GM21390 (cell line): ENCODE measurements at regions not wholly inside any gene's neighbourhood (a gene's known extent, or its start where the extent isn't known, plus 50 kb on each side); places are given as distances from the start of the nearest gene placed in this dataset.

ENCODE experiments used
- ATAC-seq: cut with Tn5 transposase; IDR thresholded peaks from one replicate; pipeline ENCODE4 v1.9.1; 2021; ENCODE audit not compliant: unreplicated experiment

DNA sequence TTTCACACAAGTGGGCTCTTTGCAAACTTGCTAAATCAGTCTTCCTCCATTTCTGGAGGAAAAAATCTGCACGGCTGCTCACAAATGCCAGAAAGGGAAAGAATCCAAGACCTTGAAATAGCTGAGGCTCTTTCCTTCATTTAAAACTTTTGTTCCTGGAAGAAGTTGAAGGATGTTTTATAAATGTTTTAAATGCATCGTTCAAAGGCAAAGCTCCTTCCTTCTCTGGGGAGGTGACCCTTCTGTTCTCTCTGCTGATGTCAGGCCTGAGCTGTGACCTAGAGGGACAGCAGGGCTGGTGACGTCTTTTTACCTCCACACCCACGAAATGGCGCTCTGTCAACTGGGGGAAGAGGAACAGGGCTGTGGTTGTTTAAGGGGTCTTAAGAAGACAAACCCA, 376.4 kb upstream of the ZNF507 start:
- no peak for ATAC-seq

DNA sequence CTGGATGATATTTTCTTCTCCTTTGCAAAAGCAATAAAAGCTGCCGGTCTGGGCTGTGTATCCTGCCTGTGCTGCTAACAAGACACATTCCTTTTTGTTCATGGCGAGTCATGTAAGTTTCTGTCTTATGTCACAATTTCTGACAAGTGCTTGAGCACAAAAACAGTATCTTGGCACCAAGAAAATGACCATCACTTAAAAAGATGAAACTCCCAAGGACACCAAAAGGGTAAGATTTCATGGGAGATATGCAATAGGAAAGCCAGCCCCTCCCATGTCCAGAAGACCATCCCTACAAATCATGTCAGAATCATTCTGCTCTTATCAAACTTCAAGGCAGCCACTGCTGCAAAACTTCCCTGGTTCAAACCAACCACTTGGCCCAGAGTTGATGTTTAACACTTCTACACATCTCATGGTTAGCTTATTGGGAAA, 375.4 kb upstream of the ZNF507 start:
- no peak for ATAC-seq

DNA sequence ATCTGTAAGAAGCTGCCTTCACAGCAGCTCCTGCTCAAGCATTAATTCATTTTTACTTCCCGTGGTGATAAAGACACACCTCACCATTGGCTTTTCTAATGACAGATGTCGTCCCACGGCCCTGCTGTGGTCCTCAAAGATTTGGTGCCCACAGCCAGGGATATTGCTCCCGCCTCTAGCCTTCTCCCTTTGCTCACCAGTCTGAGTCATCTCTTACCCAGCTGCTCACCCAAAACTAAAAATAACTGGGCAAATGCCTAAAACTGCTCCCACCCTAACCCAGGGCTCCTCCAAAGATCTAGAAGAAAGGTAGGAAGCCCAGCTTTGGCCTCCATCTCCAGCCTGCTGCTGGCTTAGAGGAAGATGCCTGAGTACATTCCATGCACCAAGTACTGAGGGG, 371.1 kb upstream of the ZNF507 start:
- ATAC-seq, result no peak

DNA sequence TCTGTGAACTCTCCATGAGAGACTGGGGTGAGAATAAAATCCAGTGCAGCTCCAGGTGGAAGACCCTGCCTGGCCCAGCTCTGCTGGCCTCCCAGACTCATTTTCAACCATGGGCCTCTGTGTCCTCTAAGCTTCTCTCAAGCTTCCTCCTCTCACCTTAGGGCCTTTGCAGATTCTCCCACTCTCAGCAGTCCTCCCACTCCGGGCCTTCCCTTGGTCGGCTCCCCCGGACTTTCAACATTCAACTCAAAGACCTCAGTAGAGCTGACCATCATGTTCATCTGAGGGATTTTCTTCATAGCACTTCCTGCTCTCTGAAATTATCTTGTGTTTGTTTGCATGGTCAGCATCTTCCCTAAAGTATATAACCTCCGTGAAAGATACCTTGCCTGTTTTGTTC, 370.5 kb upstream of the ZNF507 start:
- no peak for ATAC-seq

DNA sequence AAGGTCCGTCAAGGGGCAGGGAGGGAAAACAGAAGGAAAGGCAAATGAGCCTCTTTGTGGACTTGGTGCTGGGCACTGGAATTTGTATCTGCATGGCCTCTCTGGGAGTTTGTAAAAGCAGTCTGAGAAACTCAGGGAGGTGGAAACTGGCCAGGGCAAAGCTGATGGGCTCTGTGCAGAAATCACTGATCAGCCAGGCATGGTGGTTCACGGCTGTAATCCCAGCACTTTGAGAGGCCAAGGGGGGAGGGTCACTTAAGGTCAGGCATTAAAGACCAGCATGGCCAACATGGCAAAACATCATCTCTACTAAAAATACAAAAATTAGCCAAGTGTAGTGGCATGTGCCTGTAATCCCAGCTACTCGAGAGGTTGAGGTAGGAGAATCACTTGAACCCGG, 369.9 kb upstream of the ZNF507 start:
- no peak for ATAC-seq

DNA sequence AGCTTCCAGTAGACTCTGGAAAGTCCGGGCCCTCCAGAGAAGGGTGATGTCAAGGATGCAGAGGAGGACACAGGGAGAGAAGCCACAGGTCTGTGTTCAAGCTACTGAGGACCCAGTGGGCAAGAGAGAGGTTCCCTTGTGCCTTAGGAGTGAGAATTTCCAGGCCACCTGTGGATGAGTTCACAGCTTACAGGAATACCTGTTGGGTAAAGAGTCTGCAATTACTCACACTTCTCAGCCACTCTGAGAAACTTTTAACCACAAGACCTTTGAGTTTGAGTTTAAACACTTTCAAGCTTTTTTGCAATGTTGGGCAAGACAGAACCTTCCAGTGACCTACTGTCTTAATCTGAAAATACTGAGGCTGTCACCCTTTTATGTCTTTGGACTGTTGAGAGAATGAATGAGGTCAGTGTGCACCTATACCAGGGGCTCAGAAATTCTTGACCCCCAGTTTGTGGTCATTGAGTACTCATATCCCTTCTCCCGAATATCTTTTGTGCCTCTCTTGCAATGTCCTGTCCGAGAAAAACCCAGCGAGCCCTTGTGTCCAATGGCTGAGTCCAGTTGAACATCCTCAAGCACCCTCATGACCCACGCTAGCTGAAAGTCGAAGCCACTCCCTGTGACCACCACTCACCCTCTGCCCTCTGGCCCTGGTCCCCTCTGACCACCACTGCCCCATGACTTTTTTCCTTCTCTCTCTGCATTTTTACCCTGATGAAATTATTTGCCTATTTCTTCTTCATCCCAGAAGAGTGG, 368.5 kb upstream of the ZNF507 start:
- no peak for ATAC-seq

DNA sequence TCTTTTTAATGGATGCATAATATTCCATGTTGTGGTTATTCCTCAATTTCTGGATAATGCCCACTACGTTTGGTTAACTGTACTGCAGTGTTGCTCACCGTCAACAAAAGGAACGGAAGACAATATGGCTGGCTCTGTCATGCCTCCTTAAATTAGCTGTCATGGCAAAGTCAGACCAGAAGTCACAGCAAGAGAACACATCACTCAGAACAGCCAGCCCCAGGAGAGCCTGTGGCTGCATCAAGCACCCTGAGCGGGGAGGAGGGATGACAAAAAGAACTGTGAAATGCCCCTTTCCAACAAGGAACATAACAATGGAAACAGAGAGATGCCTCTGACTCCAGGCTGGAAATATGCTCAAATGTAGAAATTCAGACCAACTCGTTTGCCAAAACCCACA, 366.0 kb upstream of the ZNF507 start:
- ATAC-seq, result no peak

DNA sequence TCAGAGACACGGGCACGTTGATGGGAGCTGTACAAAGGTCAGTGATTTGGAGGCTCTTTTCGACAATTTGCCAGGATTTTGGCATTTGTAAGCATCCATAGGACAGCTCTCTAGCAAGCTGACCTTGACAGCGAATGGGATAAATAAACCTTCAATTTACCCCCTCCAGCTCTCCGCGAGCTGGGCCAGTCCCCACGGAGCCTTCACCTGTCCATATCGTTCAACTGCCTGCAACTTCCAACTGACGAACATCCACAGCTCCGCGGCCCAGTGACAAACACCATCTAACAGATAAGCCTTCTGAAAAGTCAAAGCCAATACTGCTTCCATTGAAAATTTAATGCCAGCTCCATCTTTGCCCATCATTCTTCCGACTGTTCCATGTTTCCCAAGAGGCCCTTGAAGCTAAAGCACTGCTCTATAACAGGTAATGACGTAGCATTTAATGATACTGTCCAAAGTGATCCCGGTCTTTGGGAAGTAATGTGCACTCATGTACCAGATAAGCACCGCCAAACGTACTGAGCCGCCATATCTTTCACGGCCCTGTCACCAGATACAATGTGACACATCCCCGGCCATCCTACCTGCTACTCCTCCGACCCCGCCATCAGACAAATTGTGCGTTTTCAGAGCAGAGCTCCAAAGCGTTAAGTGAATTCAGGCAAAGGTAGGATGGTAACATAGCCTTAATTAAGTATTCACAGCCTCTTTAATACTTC, 365.3 kb upstream of the ZNF507 start:
- ATAC-seq, result no peak

DNA sequence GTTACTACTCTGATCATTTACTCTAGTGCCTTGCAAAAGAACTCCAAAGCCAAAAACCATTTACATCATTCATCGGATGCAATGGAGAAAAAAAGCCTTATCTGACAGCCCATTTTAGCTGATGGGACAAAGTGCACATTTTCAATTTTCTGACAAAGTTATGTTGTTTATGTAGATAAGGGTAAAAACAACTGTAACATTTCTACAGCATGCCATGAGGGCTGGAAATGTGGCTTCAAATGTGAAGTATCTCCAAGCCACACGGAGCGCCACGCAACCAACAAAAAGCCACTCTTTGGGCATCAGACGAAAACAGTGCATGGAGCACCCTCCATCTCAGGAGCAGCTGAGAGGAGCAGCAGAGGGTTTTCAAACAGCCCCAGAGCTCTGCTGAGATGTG, 364.6 kb upstream of the ZNF507 start:
- ATAC-seq, result no peak

DNA sequence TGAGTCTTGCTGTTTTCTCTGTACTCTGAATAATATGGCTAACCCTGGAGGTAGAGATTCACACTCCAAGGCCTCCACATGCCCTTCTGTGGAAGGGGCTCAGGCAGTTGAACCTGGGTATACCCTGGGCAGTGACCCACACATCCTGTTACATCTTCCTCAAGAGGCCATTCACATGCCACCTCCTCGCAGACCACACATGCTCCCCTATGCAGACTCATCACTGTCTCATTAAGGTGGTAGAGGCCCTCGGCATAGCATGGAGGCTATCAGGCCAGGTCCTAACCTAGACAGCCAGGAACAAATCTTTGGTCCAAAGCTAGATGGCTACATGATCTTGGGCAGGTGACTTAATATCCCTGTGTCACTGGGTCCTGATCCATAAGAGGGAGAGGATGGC, 363.9 kb upstream of the ZNF507 start:
- ATAC-seq, result no peak

DNA sequence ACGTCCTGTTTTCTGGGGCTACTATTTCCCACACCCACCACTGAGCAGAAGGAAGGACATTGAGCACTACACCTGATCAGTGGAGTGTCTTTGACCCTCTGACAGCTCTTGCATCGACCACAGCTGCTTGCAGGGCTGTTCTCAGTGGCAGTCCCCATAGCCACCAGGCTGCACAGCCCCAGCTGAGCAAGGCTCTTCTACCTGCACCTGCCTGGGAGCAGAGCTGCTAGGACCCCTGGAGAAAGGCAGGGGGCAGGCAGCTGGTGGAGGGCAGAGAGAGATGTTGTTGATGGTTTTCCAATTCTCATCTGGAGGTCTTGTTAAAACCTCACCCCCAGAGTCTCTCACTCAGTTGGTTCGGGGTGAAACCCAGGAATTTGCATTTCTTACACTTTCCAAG, 361.8 kb upstream of the ZNF507 start:
- ATAC-seq, result no peak

DNA sequence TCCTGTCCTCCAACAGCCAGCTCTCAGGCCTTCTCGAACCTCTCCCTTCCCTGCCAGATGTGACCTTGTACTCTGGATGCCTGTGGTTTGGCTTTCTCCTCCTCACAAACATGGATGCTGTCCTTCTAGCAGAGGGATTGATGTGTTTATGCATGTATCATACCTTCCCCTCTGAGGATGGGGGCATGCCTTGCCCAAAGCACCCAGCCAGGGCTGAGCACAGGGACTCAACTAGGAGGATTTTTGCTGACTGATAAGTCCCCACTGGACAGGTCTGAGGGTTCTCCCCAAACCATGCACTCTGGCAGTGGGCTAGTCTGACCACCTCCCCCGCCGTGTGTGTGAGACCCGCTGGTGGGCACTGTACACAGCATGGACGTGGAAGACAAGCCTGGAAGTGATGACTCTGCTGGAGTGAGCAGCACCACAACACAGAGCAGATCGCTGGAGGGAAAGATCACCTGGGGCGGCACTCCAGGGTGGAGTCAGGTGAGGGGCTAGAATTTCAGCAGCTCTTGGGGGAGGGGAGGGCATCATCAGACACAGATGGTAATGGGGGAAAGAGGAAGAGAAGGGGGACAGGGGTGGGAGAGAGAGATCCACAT, 360.3 kb upstream of the ZNF507 start:
- ATAC-seq, result no peak

DNA sequence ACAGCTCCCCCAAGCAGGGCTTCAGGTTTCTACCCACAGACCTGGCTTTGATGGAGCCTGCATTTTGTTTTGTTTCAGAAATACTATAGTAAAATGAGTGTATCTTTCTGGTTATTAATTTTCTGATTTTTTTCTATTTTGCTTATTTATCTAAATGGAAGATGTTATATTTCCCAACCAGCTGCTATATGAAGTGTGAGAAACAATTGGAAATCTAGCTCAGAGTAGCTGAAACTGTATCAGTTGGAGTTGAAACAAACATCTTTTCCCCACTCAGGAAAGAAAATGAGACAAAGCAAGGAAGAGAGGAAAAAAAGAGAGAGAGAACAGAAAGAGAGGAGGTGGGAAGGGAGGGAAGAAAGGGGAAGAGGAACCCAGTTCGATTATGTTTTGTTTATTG, 358.5 kb upstream of the ZNF507 start:
- ATAC-seq, result no peak

DNA sequence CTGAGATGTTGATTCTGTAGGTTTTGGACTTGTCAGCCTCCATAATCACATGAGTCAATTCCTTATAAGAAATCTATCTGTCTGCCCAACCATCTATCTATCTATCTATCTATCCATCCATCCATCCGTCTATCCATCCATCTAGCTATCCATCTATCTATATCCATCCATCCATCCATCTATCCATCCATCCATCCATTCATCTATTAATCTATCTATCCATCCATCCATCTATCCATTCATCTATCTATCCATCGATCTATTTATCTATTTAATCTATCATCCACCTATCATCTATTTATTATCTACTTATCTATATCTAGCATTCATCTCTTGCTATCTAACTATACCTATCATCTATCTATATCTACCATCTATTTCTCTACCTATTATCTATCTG, 357.2 kb upstream of the ZNF507 start:
- no peak for ATAC-seq

DNA sequence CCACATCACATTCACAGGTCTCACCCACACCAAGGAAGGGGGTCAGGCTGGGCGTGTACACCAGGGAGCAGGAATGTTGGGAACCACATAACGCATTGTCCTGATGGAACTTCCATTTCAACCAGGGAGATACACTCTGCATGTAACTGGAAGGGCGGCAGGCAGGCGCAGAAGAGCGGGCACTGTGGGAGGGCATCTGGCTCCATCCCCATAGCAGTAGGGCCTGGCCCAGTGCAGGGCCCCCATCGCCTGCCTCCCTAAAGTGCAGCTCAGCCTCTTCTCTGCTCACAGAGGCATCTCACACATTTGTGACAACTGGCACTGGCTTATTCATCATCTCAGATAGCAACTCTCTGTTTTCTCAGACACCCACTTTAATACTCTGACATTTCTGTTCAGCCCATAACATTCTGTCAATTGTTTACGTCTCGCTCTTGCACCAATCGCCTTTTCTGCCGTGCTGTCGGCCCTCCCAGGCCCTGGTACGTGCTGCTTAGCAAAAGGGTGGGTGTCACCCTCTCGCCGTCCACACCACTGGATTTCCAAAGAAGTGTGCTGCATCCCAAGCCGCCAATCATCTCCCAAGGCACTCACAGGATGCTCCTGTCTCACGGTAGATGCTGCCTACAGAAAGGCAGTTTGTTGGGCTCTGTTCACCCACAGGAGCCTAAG, 353.3 kb upstream of the ZNF507 start:
- no peak for ATAC-seq

DNA sequence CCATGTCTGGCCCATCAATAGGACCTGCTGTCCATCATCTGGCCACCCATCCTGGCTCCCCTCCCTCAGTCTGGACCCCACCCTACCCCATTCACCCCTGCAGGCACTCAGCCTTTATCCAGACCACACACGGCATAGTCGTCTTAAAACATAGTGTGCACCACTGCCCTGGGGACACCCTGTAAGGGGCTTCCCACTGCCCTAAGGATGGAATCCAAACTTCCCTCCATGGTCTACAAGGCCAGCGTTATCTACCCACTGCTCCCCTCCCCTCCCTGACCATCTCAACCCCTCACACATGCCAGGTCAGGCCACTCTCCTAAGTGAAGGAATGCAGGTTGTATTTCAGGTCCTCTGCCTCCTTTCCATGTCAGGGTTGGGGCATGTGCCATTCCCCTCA, 352.7 kb upstream of the ZNF507 start:
- ATAC-seq, result no peak

DNA sequence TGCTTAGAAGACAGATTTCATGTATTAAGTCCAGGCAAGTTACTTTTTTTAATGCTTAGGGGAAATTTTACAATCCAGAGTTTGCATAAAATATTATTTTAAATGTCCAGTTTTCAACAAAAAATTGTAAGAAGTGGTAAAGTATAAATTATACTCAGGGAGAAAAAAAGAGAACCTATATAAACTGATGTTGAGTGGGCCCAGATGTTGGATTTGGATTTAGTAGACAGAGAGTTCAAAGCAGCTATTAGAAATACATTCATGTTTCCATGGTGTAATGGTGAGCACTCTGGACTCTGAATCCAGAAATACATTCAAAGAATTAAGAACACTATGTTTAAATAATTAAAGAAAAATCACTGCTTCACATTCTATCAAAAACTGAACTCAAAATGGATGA, 349.9 kb upstream of the ZNF507 start:
- ATAC-seq, result no peak

DNA sequence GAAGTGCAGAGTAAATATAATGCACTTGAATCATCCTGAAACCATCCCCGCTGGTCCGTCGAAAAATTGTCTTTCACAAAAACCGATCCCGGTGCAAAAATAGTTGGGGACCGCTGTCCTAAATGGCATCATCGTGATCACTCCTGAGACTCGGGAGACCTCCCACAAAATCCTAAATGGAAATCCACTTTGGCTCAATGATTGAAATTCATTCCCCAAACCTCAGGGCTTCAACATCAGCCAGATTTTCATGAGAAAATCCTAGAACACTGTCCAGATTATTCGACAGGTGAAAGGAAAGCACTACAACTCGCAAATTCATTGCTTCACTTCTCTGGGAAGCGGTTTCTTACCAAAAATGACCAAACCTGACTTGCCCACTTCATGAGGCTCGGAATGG, 335.3 kb upstream of the ZNF507 start:
- ATAC-seq, result no peak

DNA sequence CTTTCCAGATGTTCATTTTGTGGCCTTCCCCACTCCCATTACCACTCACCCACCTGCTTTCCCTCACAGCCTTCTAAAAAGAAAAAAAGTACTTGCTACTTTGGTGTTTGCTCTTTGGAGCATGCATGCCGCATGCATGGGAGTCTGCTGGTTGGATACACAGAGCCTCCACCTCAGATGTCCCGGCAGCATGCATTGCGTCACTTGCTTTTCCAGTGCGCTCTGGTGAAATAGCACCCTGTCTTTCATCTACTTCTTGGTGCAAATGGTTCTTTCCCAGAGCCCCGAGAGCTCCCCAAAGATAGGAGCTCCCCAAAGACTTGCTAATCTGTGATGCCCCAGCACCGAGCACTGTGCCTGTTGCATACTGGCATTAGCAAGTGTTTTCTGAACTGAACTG, 333.2 kb upstream of the ZNF507 start:
- ATAC-seq, result no peak

DNA sequence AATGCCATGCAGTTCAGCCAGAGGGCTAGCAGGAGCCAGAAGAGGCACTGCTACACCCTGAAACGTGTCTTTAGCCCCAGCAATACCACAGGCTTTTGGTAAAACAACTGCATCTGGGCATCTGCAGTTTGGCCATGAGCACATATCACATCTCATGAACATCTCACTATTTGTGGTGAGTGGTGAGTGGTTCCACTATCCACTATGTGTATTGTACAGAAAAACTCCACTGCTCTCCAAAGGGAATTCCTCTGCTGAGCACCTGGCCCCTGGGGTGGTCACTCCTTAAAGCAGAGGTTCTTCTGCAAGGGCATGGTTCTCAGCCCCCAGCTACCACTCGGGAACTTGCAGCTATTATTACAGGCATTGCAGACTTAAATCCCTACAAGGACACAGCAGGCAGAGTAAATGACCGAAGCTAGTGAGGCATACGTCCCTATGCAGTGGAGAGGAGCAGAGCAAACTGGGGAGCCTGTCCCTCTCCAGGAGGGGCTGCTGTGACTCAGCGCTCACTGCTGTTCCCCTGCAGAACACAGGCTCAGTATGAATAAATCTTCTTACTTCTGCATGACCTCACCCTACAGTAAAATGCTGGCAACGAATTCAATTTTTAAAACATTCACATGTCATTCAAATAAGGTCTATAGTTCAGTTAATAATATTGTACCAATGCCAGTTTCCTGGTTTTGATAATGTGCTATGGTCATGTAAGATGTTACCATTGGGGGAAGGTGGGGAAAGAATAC, 332.4 kb upstream of the ZNF507 start:
- no peak for ATAC-seq
